Subcutaneous abdominal adipose tissue (tissue), 5 donors: ENCODE measurements at regions not wholly inside any gene's neighbourhood (a gene's known extent, or its start where the extent isn't known, plus 50 kb on each side); places are given as distances from the start of the nearest gene placed in this dataset.
"Not testable (repeated sequence)": the region's sequence is repeated elsewhere in the genome, so short reads cannot be mapped to it uniquely, and the experiment has no call there.

Experiments used
- H3K27ac ChIP-seq: one replicate; pipeline ENCODE4 v1.7.0; 2013; ENCODE audit warnings: low read depth, mild to moderate bottlenecking, inconsistent platforms, low read length, moderate library complexity
- H3K27me3 ChIP-seq, 5 donors: one replicate each; pipeline ENCODE4 v1.7.0; 2013; ENCODE audit warnings: low read length in 5 of 5, inconsistent platforms in 1 of 5; ENCODE audit not compliant: control insufficient read depth in 5 of 5, insufficient read depth in 4 of 5
- H3K36me3 ChIP-seq, 5 donors: one replicate each; pipeline ENCODE4 v1.7.0; 2013; ENCODE audit warnings: low read length in 5 of 5; ENCODE audit not compliant: control insufficient read depth in 5 of 5, insufficient read depth in 5 of 5
- H3K4me1 ChIP-seq, 5 donors: one replicate each; pipeline ENCODE4 v1.7.0; 2013; ENCODE audit warnings: low read length in 5 of 5, mild to moderate bottlenecking in 3 of 5, moderate library complexity in 1 of 5; ENCODE audit not compliant: control insufficient read depth in 5 of 5, insufficient read depth in 5 of 5
- H3K4me3 ChIP-seq, 5 donors: one replicate each; pipeline ENCODE4 v1.7.0; 2013; ENCODE audit warnings: low read length in 5 of 5, low read depth in 1 of 5
- H3K9ac ChIP-seq, 5 donors: one replicate each; pipeline ENCODE4 v1.7.0; 2013; ENCODE audit warnings: low read length in 5 of 5, mild to moderate bottlenecking in 4 of 5, moderate library complexity in 3 of 5
- H3K9me3 ChIP-seq, 5 donors: one replicate each; pipeline ENCODE4 v1.7.0; 2013; ENCODE audit warnings: low read length in 5 of 5; ENCODE audit not compliant: control insufficient read depth in 5 of 5
- donor health status: healthy.
- donor health status: healthy.
- donor health status: healthy.
- donor health status: healthy.
- donor health status: healthy.

DNA sequence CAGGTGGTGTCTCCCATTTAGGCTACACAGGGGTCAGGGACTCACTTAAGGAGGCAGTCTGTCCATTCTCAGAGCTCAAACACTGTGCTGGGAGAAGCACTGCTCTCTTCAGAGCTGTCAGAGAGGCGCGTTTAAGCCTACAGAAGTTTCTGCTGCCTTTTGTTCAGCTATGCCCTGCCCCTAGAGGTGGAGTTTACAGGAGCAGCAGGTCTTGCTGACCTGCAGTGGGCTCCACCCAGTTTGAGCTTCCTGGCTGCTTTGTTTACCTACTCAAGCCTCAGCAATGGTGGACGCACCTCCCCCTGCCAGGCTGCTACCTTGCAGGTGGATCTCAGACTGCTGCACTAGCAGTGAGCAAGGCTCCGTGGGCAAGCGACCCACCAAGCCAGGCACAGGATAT, 260.1 kb downstream of the MEF2C start:
- not testable (repeated sequence) for H3K4me1 ChIP-seq, H3K9ac ChIP-seq, H3K9me3 ChIP-seq, H3K27me3 ChIP-seq, H3K27ac ChIP-seq, H3K4me3 ChIP-seq, H3K36me3 ChIP-seq

DNA sequence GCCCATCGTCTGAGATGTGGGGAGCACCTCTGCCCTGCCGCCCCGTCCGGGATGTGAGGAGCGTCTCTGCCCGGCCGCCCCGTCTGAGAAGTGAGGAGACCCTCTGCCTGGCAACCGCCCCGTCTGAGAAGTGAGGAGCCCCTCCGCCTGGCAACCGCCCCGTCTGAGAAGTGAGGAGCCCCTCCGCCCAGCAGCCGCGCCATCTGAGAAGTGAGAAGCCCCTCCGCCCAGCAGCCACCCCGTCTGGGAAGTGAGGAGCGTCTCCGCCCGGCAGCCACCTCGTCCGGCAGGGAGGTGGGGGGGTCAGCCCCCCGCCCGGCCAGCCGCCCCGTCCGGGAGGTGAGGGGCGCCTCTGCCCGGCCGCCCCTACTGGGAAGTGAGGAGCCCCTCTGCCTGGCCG, 267.2 kb downstream of the MEF2C start:
- H3K27ac ChIP-seq, H3K36me3 ChIP-seq, H3K4me1 ChIP-seq, H3K27me3 ChIP-seq, H3K4me3 ChIP-seq, H3K9ac ChIP-seq: not testable (repeated sequence)
- peaks cover 0 to 14% (median 6%) of the 10 kb centered on the region in 5 donors for H3K9me3 ChIP-seq

GRCh38 chr5:88613051-88613450, 269.9 kb downstream of the MEF2C start:
- Histone ChIP-seq H3K9ac (no peak overlapping the region), H3K9me3 (peaks cover 0 to 14% (median 6%) of the 10 kb centered on the region in 5 donors), H3K4me3 (no peak overlapping the region), H3K4me1 (no peaks in the 10 kb centered on the region), H3K27ac (no peak overlapping the region), H3K27me3 (no peaks in the 10 kb centered on the region), H3K36me3 (no peaks in the 10 kb centered on the region)

DNA sequence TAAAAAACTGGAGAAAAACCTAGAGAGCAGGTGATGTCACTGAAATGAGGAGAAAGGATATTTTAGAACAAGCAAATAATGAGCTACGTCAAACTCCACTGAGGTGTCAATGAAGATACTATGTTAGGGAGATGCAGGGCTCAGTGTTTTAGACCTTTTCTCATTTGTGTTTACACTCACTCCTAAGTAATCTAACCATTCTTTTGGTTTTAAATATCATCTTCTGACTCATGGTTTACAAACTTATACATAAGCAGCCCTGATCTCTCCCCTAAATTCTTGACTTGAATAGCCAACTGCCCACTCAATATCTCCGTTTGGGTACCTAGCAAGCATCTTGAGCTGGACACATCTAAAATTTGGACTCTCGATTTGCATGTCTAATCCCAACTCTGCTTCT, 272.4 kb downstream of the MEF2C start:
- Histone ChIP-seq H3K36me3 (no peaks in the 10 kb centered on the region), H3K9ac (no peak overlapping the region), H3K27me3 (no peaks in the 10 kb centered on the region), H3K9me3 (peaks cover 0 to 10% (median 6%) of the 10 kb centered on the region in 5 donors), H3K27ac (no peak overlapping the region), H3K4me3 (no peak overlapping the region), H3K4me1 (no peaks in the 10 kb centered on the region)

GRCh38 chr5:88607492-88607891, 275.5 kb downstream of the MEF2C start:
- Histone ChIP-seq H3K27me3 (no peaks in the 10 kb centered on the region), H3K27ac (no peak overlapping the region), H3K9ac (no peak overlapping the region), H3K9me3 (no peaks in the 10 kb centered on the region), H3K4me3 (no peak overlapping the region), H3K4me1 (no peaks in the 10 kb centered on the region), H3K36me3 (no peaks in the 10 kb centered on the region)

DNA sequence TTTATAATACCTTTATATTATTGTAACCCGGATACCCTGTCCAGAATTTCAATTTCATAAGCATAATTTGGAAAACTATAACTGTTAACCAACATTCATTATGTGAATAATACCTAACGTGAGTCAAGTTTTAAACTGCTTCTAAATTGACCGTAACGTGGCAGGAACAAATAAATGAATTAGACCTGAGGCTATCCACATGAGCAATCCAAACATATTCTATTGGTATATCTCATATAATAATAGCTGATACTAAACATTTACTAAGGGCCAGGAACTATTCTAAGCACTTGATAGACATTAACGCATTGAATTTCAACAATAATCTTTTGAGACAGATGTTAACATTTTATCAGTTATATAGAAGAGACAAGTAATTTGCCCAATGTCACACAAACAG, 276.4 kb downstream of the MEF2C start:
- Histone ChIP-seq H3K4me3 (no peak overlapping the region), H3K4me1 (no peaks in the 10 kb centered on the region), H3K27ac (no peak overlapping the region), H3K36me3 (no peaks in the 10 kb centered on the region), H3K9ac (no peak overlapping the region), H3K27me3 (no peaks in the 10 kb centered on the region), H3K9me3 (no peaks in the 10 kb centered on the region)

- H3K9ac ChIP-seq = no peak overlapping the region
- no peak overlapping the region for H3K27ac ChIP-seq
- no peak overlapping the region for H3K4me3 ChIP-seq
- H3K27me3 ChIP-seq = no peaks in the 10 kb centered on the region
- no peaks in the 10 kb centered on the region for H3K4me1 ChIP-seq
- H3K9me3 ChIP-seq = peaks cover 0 to under 1% (median 0%) of the 10 kb centered on the region in 5 donors
- no peaks in the 10 kb centered on the region for H3K36me3 ChIP-seq
Measured at GRCh38 chr5:88606173-88606572, 276.8 kb downstream of the MEF2C start.

- Histone ChIP-seq H3K27me3 (no peaks in the 10 kb centered on the region), H3K4me1 (no peaks in the 10 kb centered on the region), H3K9me3 (peaks cover 0 to 4% (median 0%) of the 10 kb centered on the region in 5 donors), H3K9ac (no peak overlapping the region), H3K27ac (no peak overlapping the region), H3K36me3 (no peaks in the 10 kb centered on the region), H3K4me3 (no peak overlapping the region)
Measured at GRCh38 chr5:88602584-88602983, 280.4 kb downstream of the MEF2C start.

DNA sequence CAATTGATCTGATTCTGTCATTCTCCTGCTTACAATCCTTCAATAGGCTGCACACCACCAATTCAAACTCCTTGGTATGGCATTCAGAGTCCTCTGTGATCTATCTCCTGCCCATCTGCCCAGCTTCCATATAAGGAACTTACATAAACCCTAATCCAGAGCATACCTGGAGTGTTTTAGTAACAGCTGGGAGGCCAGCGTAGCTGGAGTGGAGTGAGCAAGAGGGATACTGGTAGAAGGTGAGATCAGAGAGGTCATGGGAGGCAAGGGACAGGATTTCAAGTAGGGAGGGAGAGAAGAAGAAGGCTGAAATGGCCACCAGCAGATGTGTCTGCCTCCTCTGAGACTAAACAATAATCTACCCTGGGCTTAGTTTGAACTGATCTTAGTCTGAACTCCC, 288.5 kb downstream of the MEF2C start:
- Histone ChIP-seq H3K27me3 (no peaks in the 10 kb centered on the region), H3K9ac (no peak overlapping the region), H3K9me3 (peaks cover 0 to 7% (median 0%) of the 10 kb centered on the region in 5 donors), H3K36me3 (no peaks in the 10 kb centered on the region), H3K27ac (no peak overlapping the region), H3K4me1 (no peaks in the 10 kb centered on the region), H3K4me3 (no peak overlapping the region)

GRCh38 chr5:88588609-88589008, 294.4 kb downstream of the MEF2C start:
- no peaks in the 10 kb centered on the region for H3K4me1 ChIP-seq
- H3K9ac ChIP-seq = no peak overlapping the region
- no peak overlapping the region for H3K4me3 ChIP-seq
- peaks cover 0 to 21% (median 6%) of the 10 kb centered on the region in 5 donors for H3K9me3 ChIP-seq
- no peaks in the 10 kb centered on the region for H3K36me3 ChIP-seq
- no peak overlapping the region for H3K27ac ChIP-seq
- H3K27me3 ChIP-seq = no peaks in the 10 kb centered on the region

- H3K9ac ChIP-seq = no peak overlapping the region
- no peaks in the 10 kb centered on the region for H3K4me1 ChIP-seq
- no peak overlapping the region for H3K27ac ChIP-seq
- no peaks in the 10 kb centered on the region for H3K27me3 ChIP-seq
- no peak overlapping the region for H3K4me3 ChIP-seq
- no peaks in the 10 kb centered on the region for H3K36me3 ChIP-seq
- H3K9me3 ChIP-seq = peaks cover 0 to 8% (median 3%) of the 10 kb centered on the region in 5 donors
Measured at GRCh38 chr5:88583471-88583870, 299.5 kb downstream of the MEF2C start.
